Peyer's patch (tissue), 4 donors: ENCODE measurements at regions not wholly inside any gene's neighbourhood (a gene's known extent, or its start where the extent isn't known, plus 50 kb on each side); places are given as distances from the start of the nearest gene placed in this dataset.

ENCODE experiments used
- POLR2A ChIP-seq, 2 donors: fragments of 450-650 bp; IDR thresholded peaks; one replicate each; pipeline ENCODE4 v1.5.1; 2017; ENCODE audit warnings: antibody characterized with exemption in 2 of 2, mild to moderate bottlenecking in 2 of 2, moderate library complexity in 2 of 2
- TF ChIP-seq, protein P1 (sequence below), 6 experiments: fragments of 450-650 bp in 4 of 6; fragments of 200-600 bp in 2 of 6; sonication (generic) in 1 of 6; IDR thresholded peaks; one replicate each; pipeline ENCODE4 v1.5.1; 2017 to 2019; ENCODE audit warnings: antibody characterized with exemption in 6 of 6, mild to moderate bottlenecking in 3 of 6, moderate library complexity in 1 of 6

DNA sequence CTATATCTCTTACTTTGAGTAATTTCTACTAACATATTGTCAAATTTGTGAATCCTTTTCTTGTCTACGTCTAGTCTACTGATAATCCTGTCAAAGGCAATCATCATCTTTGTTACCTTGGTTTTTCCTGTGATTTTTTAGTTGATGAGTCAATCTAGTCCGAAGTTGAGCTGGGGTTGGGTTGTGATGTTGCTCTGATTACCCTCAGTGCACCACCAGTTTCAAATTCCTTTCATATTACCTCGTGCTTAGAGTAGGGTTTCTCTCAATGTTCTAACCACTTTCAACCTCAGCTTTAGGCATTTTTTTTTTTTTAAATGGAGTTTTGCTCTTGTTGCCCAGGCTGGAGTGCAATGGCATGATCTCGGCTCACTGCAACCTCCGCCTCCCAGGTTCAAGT lies 186.8 kb downstream of the BTG1 start:
- no peak for TF ChIP-seq POLR2A (IDR thresholded peaks at IDR 0.05)
- TF ChIP-seq, protein P1, sequence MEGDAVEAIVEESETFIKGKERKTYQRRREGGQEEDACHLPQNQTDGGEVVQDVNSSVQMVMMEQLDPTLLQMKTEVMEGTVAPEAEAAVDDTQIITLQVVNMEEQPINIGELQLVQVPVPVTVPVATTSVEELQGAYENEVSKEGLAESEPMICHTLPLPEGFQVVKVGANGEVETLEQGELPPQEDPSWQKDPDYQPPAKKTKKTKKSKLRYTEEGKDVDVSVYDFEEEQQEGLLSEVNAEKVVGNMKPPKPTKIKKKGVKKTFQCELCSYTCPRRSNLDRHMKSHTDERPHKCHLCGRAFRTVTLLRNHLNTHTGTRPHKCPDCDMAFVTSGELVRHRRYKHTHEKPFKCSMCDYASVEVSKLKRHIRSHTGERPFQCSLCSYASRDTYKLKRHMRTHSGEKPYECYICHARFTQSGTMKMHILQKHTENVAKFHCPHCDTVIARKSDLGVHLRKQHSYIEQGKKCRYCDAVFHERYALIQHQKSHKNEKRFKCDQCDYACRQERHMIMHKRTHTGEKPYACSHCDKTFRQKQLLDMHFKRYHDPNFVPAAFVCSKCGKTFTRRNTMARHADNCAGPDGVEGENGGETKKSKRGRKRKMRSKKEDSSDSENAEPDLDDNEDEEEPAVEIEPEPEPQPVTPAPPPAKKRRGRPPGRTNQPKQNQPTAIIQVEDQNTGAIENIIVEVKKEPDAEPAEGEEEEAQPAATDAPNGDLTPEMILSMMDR (IDR thresholded peaks at IDR 0.05) = no peak
